ENCODE measurements at regions not wholly inside any gene's neighbourhood (a gene's known extent, or its start where the extent isn't known, plus 50 kb on each side); places are given as distances from the start of the nearest gene placed in this dataset.
"Not testable (repeated sequence)": the region's sequence is repeated elsewhere in the genome, so short reads cannot be mapped to it uniquely, and the experiment has no call there.

- H3K27me3 ChIP-seq (ENCODE audit: control insufficient read depth, insufficient read depth, low read length, poor library complexity, severe bottlenecking): no peaks in the 10 kb centered on the region
- no peaks in the 10 kb centered on the region for H3K36me3 ChIP-seq (ENCODE audit: control insufficient read depth, insufficient read depth, low read length)
- no peaks in the 10 kb centered on the region for H3K9me3 ChIP-seq (ENCODE audit: control insufficient read depth, low read length)
- no peak overlapping the region for H3K27ac ChIP-seq (ENCODE audit: insufficient read depth, low read depth, low read length, poor library complexity, severe bottlenecking)
- no peak overlapping the region for H3K4me3 ChIP-seq (ENCODE audit: insufficient read depth, low read depth, low read length)
- H3K4me1 ChIP-seq (ENCODE audit: control insufficient read depth, insufficient read depth, low read length): peaks cover 22% of the 10 kb centered on the region
These were observed 218.1 kb upstream of the MCHR2 start for GRCh38 chr6:100212131-100212530.

- no peaks in the 10 kb centered on the region for H3K36me3 ChIP-seq (ENCODE audit: control insufficient read depth, insufficient read depth, low read length)
- H3K27me3 ChIP-seq (ENCODE audit: control insufficient read depth, insufficient read depth, low read length, poor library complexity, severe bottlenecking): no peaks in the 10 kb centered on the region
- H3K4me3 ChIP-seq (ENCODE audit: insufficient read depth, low read depth, low read length): no peak overlapping the region
- H3K4me1 ChIP-seq (ENCODE audit: control insufficient read depth, insufficient read depth, low read length): peaks cover 22% of the 10 kb centered on the region
- H3K27ac ChIP-seq (ENCODE audit: insufficient read depth, low read depth, low read length, poor library complexity, severe bottlenecking): no peak overlapping the region
- WGBS, 2 experiments: 52 to 54% methylated on average over 7 to 8 of the region's 9 CpGs
- H3K9me3 ChIP-seq (ENCODE audit: control insufficient read depth, low read length): no peaks in the 10 kb centered on the region
These were observed 216.4 kb upstream of the MCHR2 start for GRCh38 chr6:100210137-100211117.

- Histone ChIP-seq H3K4me1 (ENCODE audit: control insufficient read depth, insufficient read depth, low read length) (peaks cover 22% of the 10 kb centered on the region), H3K27me3 (ENCODE audit: control insufficient read depth, insufficient read depth, low read length, poor library complexity, severe bottlenecking) (no peaks in the 10 kb centered on the region), H3K36me3 (ENCODE audit: control insufficient read depth, insufficient read depth, low read length) (no peaks in the 10 kb centered on the region), H3K4me3 (ENCODE audit: insufficient read depth, low read depth, low read length) (no peak overlapping the region), H3K9me3 (ENCODE audit: control insufficient read depth, low read length) (no peaks in the 10 kb centered on the region), H3K27ac (ENCODE audit: insufficient read depth, low read depth, low read length, poor library complexity, severe bottlenecking) (no peak overlapping the region)
- 95% methylated on average over 1 of the region's 2 CpGs for WGBS, 2 experiments
These were observed 215.5 kb upstream of the MCHR2 start for GRCh38 chr6:100209323-100210136.

GRCh38 chr6:100203400-100203799 is 209.4 kb upstream of the MCHR2 start:
- H3K36me3 ChIP-seq (ENCODE audit: control insufficient read depth, insufficient read depth, low read length): no peaks in the 10 kb centered on the region
- H3K4me1 ChIP-seq (ENCODE audit: control insufficient read depth, insufficient read depth, low read length): no peaks in the 10 kb centered on the region
- H3K27me3 ChIP-seq (ENCODE audit: control insufficient read depth, insufficient read depth, low read length, poor library complexity, severe bottlenecking): no peaks in the 10 kb centered on the region
- H3K4me3 ChIP-seq (ENCODE audit: insufficient read depth, low read depth, low read length): no peak overlapping the region
- H3K9me3 ChIP-seq (ENCODE audit: control insufficient read depth, low read length): no peaks in the 10 kb centered on the region
- 83 to 92% methylated on average over 2 to 3 of the region's 3 CpGs for WGBS, 2 experiments
- H3K27ac ChIP-seq (ENCODE audit: insufficient read depth, low read depth, low read length, poor library complexity, severe bottlenecking): no peak overlapping the region

- Histone ChIP-seq H3K4me3 (ENCODE audit: insufficient read depth, low read depth, low read length) (no peak overlapping the region), H3K27ac (ENCODE audit: insufficient read depth, low read depth, low read length, poor library complexity, severe bottlenecking) (no peak overlapping the region), H3K27me3 (ENCODE audit: control insufficient read depth, insufficient read depth, low read length, poor library complexity, severe bottlenecking) (no peaks in the 10 kb centered on the region), H3K4me1 (ENCODE audit: control insufficient read depth, insufficient read depth, low read length) (no peaks in the 10 kb centered on the region), H3K9me3 (ENCODE audit: control insufficient read depth, low read length) (no peaks in the 10 kb centered on the region), H3K36me3 (ENCODE audit: control insufficient read depth, insufficient read depth, low read length) (no peaks in the 10 kb centered on the region)
- 69 to 76% methylated on average over 1 of the region's 2 CpGs for WGBS, 2 experiments
These were observed 208.6 kb upstream of the MCHR2 start for GRCh38 chr6:100202417-100203194.

- not testable (repeated sequence) for H3K36me3 ChIP-seq (ENCODE audit: control insufficient read depth, insufficient read depth, low read length); H3K27ac ChIP-seq (ENCODE audit: insufficient read depth, low read depth, low read length, poor library complexity, severe bottlenecking); H3K27me3 ChIP-seq (ENCODE audit: control insufficient read depth, insufficient read depth, low read length, poor library complexity, severe bottlenecking); H3K9me3 ChIP-seq (ENCODE audit: control insufficient read depth, low read length); H3K4me3 ChIP-seq (ENCODE audit: insufficient read depth, low read depth, low read length); H3K4me1 ChIP-seq (ENCODE audit: control insufficient read depth, insufficient read depth, low read length)
- WGBS, 2 experiments: 90 to 92% methylated on average over 31 of the region's 37 CpGs
These were observed 202.4 kb upstream of the MCHR2 start for GRCh38 chr6:100196214-100196982.

GRCh38 chr6:100195244-100195643 is 201.2 kb upstream of the MCHR2 start:
- not testable (repeated sequence) for H3K9me3 ChIP-seq (ENCODE audit: control insufficient read depth, low read length); H3K4me1 ChIP-seq (ENCODE audit: control insufficient read depth, insufficient read depth, low read length); H3K27me3 ChIP-seq (ENCODE audit: control insufficient read depth, insufficient read depth, low read length, poor library complexity, severe bottlenecking); H3K4me3 ChIP-seq (ENCODE audit: insufficient read depth, low read depth, low read length); H3K36me3 ChIP-seq (ENCODE audit: control insufficient read depth, insufficient read depth, low read length); H3K27ac ChIP-seq (ENCODE audit: insufficient read depth, low read depth, low read length, poor library complexity, severe bottlenecking)
- 84 to 92% methylated on average over 1 to 2 of the region's 2 CpGs for WGBS, 2 experiments

- H3K4me3 ChIP-seq (ENCODE audit: insufficient read depth, low read depth, low read length): no peak overlapping the region
These were observed 200.5 kb upstream of the MCHR2 start for GRCh38 chr6:100194535-100194934.

GRCh38 chr6:100188754-100189153 is 194.7 kb upstream of the MCHR2 start:
- WGBS, 2 experiments: 85 to 91% methylated on average over 1 of the region's 1 CpG
- no peaks in the 10 kb centered on the region for H3K27me3 ChIP-seq (ENCODE audit: control insufficient read depth, insufficient read depth, low read length, poor library complexity, severe bottlenecking)

More at GRCh38 chr6:100194535-100194934, 200.5 kb upstream of the MCHR2 start:
- Histone ChIP-seq H3K4me1 (ENCODE audit: control insufficient read depth, insufficient read depth, low read length) (no peaks in the 10 kb centered on the region), H3K36me3 (ENCODE audit: control insufficient read depth, insufficient read depth, low read length) (no peaks in the 10 kb centered on the region), H3K27me3 (ENCODE audit: control insufficient read depth, insufficient read depth, low read length, poor library complexity, severe bottlenecking) (no peaks in the 10 kb centered on the region), H3K9me3 (ENCODE audit: control insufficient read depth, low read length) (no peaks in the 10 kb centered on the region), H3K27ac (ENCODE audit: insufficient read depth, low read depth, low read length, poor library complexity, severe bottlenecking) (no peak overlapping the region)
- 93 to 96% methylated on average over 2 to 3 of the region's 3 CpGs for WGBS, 2 experiments

More at GRCh38 chr6:100188754-100189153, 194.7 kb upstream of the MCHR2 start:
- H3K4me3 ChIP-seq (ENCODE audit: insufficient read depth, low read depth, low read length): no peak overlapping the region
- H3K27ac ChIP-seq (ENCODE audit: insufficient read depth, low read depth, low read length, poor library complexity, severe bottlenecking): no peak overlapping the region
- H3K36me3 ChIP-seq (ENCODE audit: control insufficient read depth, insufficient read depth, low read length): no peaks in the 10 kb centered on the region
- no peaks in the 10 kb centered on the region for H3K9me3 ChIP-seq (ENCODE audit: control insufficient read depth, low read length)
- H3K4me1 ChIP-seq (ENCODE audit: control insufficient read depth, insufficient read depth, low read length): no peaks in the 10 kb centered on the region
